Posterior cingulate gyrus (tissue), 11 donors: ENCODE measurements at regions not wholly inside any gene's neighbourhood (a gene's known extent, or its start where the extent isn't known, plus 50 kb on each side); places are given as distances from the start of the nearest gene placed in this dataset.

Experiments
- DNase-seq, 10 donors: peaks; one replicate each; pipeline versions ENCODE4 v3.0.0 to v3.0.0-alpha.2; 2020 to 2021; ENCODE audit warnings: mixed read lengths in 3 of 10
- intact Hi-C: fragments of 100-400 bp; cut with DNase I; formaldehyde crosslinking; loops from one replicate; pipeline ENCODE4 v1.15.1; 2023

DNA sequence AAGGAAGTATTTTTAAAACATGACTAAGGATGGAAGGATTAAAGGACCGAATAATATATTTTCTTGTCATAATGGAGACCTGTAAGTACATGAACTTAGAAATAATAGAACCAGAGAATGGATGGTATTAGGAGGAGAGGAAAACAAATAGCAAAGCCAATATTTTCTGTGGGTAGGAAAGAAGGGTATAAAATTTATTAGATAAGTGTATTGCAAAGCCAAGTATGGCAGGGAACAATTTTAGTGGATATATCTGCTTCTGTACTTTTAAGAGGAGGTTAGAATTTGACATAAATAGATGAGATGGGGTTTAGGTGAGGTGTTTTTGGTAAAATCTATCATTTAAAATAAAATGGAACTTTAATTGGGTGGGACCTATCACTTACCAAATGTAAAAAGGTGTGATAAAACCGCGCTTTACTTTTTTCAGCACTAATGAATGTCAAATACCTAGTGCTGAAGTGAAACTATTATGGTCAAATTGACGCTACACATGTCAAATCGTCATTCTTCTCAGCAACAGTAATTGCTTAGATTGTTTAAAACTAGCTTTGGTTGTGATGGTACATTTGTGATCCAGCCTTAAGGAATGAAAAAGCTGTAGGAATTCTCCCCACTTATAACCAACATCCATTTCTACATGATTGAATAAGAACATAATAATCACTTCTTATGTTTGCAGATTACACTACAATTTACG lies 78.1 kb upstream of the ZEB2 start:
- intact Hi-C loops, result no loop called here
- DNase-seq, result no peak

GRCh38 chr2:144597388-144597787 lies 77.5 kb upstream of the ZEB2 start:
- intact Hi-C loops, result no loop called here
- DNase-seq, result no peak

DNA sequence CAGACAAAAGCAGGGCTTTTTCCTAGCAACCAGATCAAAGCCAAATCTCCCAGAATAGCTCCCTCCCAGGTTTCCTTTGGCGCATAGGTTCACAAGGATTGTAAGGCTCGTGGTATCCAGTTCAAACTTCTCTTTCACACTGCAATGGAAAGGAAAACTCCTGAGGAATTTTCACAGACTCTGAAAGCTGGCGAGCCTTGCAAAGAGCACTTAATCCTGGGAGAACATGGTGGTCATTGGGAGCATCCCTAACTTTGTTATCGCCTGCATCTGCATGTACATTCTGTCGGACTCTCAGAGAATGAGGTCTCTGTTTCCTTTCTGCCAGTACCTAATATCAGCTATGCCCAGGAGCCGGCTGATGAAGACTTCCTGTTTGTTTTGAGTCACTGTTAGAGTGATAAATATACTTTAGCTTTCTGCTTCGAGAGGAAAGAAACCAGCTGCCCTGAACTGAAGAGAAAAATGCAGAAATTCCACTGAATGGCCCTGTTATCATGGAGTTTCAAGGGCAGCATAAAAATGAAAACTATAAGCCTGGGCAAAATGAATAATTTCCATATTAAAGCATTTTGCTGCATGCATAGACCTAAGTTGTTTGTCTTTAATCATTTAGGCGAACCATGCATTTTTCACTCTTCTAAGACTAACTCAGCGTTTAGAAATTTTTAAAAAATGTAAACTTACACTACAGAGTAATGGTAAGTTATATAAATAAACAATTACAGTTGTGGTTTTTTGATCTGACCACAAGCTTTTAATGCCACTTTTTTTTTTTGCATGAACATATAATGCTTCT lies 76.4 kb upstream of the ZEB2 start:
- intact Hi-C loops, result no loop called here
- no peak for DNase-seq

- intact Hi-C loops, result no loop called here
- DNase-seq, result no peak
Measured at GRCh38 chr2:144595686-144596072, 75.8 kb upstream of the ZEB2 start.

GRCh38 chr2:144595279-144595678 lies 75.4 kb upstream of the ZEB2 start:
- no peak for DNase-seq
- intact Hi-C loops, result no loop called here

DNA sequence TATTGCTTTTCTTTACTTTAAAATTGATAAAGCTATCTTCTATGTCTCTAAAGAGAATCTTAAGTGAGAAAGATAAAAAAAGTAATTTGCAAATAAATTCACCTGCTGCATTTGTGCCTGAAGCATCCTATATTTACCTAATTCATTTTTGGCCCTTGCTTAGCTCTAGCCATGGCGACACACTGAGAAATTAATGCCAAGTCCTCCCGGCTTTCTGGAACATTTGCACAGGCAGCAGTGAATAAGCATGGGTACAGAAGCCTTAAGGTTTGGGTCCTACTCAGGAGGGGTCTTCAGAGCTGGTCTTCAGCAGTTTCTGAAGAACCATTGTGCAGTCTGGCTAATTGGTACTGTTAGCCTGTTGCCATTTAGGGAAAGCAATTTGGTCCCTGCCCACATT lies 73.9 kb upstream of the ZEB2 start:
- DNase-seq, result no peak

DNA sequence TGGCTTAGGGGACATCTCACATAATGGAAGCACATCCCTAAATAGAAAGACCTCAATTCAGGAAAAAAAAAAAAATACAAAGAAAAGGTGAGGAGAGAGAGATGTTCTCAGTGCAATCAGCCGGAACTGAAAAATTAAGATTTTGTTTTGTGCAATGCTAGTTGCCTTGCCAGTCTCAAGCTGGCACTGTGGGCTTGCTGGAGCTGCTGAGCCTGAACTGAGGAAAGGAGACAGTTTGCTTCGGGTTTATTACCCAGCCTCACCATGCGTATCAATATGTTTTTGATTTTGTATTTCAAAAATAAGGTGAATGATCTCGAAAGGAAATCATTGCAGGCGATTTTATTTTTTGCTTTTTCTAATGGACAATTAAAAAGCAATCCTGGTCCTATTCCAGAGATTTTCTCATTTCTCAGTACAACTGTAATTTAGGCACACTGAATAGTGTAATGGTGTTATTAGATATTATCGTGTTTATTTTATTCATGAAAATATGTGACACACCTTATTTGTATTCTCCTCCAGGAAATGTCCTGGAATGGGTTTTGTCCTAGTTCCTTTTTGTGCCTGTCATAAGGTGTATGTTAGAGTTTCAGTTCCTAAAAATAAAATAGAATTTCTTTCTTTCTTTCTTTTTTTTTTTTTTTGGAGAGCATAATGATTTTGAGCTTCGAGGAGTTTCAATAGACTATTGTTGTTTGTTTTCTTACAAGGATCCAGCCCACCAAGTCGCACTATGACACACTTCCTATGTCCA lies 72.8 kb upstream of the ZEB2 start:
- intact Hi-C loops, result no loop called here
- peak in 1 of 10 donors; percentile 57 for DNase-seq

More for the DNA sequence above, 73.9 kb upstream of the ZEB2 start:
- intact Hi-C loops, result no loop called here

DNA sequence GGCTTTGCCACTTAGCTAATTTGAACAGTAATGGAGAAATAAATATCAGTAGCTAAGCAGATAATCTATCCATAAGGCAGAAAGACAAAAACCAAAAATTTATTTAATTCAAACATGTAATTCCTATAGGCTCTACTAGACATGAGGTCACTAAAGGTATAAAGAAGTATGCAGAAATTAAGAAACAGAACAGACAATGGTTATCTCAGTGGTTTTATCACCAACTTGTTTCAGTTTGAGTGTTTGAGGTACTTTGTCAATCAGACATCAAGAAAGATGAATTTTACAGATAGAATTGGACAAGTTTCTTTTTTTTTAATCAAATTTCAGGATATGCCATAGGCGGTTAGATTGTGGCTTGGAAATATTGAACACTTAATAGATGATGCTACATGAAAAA lies 67.4 kb upstream of the ZEB2 start:
- intact Hi-C loops, result no loop called here

GRCh38 chr2:144586476-144586875 lies 66.6 kb upstream of the ZEB2 start:
- intact Hi-C loops, result no loop called here
- no peak for DNase-seq

More for the DNA sequence above, 67.4 kb upstream of the ZEB2 start:
- DNase-seq, result no peak

- intact Hi-C loops, result no loop called here
- DNase-seq, result no peak
Measured at GRCh38 chr2:144583741-144584453, 64.0 kb upstream of the ZEB2 start.

DNA sequence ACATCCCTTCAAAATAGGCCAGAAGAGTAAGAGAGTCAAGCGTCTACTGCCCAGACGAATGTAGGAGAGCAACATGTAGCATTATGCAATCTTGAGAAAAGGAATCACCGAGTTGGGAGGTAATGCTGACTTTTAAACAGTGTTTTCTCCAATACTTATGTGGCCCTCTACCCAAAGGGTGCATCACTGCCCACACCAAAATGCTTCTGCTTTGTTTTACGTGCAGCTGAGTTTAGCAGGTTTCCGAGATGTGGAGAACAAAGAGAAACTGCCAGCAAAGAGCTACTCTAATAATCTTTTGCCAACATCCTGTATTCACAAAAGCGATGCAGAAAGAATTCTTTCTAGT lies 63.4 kb upstream of the ZEB2 start:
- DNase-seq, result no peak
- intact Hi-C loops, result no loop called here

DNA sequence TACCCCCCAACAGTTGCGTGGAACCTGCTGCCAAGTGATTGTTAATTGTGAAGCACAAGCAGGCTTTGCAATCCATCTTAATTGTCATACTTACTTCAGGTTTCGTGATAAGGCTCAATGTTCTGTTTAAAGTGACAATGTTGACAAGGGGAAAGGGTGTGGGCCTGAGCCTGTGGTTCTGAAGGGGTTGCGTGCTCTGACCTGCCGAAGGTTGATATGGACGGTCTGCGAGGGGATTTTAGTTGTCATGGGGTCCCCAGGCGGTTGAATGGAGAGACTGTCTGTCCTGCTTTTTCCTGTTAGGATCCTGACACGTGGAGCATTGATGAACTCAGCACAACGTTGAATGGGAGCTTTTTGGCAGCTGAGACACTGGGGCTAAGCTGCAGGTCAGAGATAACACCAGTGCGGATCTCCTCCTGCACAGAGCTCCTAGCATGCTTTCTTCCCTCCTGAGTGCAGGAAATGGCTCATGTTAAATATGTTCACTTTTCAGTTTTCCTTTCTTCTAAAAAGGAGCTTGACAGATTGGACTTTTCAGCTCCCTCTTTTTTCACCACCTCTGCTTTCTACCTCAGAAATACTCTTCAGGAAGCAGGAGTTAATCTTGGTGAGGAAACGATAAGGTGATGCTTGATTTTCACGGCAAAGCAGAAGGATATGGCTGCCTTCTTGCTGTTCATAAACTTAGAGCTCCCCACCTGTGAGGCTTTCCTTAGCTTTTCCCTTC lies 62.9 kb upstream of the ZEB2 start:
- DNase-seq, result no peak
- intact Hi-C loops, result no loop called here

DNA sequence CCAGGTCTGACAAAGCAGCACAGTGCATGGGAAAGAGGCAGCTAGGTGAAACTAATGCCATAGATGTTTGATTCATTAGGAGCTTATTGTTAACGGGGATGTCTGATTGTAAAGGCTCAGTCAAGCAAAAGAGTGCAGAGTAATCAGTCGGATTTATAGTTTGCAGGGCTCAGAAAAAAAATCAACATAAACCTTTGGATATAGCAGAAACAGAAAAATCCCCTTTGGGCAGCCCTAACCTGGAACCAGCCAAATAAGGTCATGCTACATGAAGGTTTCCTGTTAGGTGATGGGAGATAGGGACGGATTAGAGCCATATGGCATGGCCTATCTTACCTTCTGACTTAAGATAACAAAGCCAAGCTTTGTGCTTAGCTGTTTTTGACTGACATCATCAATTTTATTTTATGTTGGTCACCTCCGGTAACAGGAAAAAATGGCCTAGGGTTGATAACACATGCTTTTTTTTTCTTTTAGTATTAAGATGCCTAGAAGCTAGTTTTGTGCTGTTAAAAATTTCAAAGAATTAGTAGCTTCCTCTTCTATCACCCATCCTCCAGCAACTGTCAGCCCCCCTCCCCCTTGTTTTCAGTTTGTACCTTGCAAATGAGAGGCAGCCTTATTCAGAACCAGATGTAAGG lies 60.7 kb upstream of the ZEB2 start:
- no peak for DNase-seq
- intact Hi-C loops, result no loop called here

GRCh38 chr2:144579556-144579955 lies 59.6 kb upstream of the ZEB2 start:
- DNase-seq, result no peak
- intact Hi-C loops, result no loop called here

GRCh38 chr2:144578099-144578498 lies 58.2 kb upstream of the ZEB2 start:
- intact Hi-C loops, result no loop called here
- DNase-seq, result no peak

DNA sequence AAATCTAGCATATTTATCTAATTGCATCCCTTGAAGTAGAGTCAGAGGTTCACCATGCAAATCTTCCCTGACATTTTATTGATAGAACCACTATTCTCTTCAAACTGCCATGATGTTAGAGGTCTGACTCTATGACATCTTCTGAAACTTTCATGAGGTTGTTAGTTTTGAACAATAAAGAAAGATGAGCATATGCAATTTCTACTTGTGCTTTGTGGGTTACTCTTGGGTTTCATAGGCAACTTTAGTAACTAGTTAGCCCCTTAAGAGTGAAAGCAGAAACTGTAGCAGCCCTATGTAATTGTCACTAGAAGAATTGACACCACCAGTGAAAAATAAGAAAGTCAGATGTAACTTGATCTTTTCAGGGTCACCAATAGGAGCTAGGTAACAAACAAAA lies 53.1 kb upstream of the ZEB2 start:
- intact Hi-C loops, result no loop called here
- no peak for DNase-seq

DNA sequence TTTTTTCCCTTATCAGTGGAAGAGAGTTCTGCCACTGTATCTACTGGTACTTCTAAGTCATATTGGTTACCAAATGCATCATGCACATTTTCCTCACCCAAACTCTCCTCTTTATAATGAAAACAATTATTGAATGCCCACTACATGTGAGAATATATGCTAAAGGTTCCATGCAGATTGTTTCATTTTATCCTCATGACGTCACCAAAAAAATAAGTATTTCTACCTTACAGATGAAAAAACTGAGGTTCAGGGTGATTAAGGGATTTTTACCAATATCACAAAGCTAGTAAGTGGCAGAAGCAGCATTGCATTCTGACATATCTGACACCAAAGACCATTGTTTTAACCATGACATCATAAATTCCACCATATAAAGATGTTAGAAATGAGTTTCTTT lies 51.9 kb upstream of the ZEB2 start:
- intact Hi-C loops, result no loop called here

GRCh38 chr2:144570566-144570965 lies 50.6 kb upstream of the ZEB2 start:
- DNase-seq, result no peak

More for the DNA sequence above, 51.9 kb upstream of the ZEB2 start:
- no peak for DNase-seq

More at GRCh38 chr2:144570566-144570965, 50.6 kb upstream of the ZEB2 start:
- intact Hi-C loops, result no loop called here
